Middle frontal gyrus (tissue), 1 donor: ENCODE measurements at regions not wholly inside any gene's neighbourhood (a gene's known extent, or its start where the extent isn't known, plus 50 kb on each side); places are given as distances from the start of the nearest gene placed in this dataset.
"Not testable (repeated sequence)": the region's sequence is repeated elsewhere in the genome, so short reads cannot be mapped to it uniquely, and the experiment has no call there.

Experiments
- DNase-seq: peaks from one replicate; pipeline ENCODE4 v3.0.0-alpha.2; 2015; ENCODE audit warnings: low spot score; ENCODE audit errors: extremely low spot score

DNA sequence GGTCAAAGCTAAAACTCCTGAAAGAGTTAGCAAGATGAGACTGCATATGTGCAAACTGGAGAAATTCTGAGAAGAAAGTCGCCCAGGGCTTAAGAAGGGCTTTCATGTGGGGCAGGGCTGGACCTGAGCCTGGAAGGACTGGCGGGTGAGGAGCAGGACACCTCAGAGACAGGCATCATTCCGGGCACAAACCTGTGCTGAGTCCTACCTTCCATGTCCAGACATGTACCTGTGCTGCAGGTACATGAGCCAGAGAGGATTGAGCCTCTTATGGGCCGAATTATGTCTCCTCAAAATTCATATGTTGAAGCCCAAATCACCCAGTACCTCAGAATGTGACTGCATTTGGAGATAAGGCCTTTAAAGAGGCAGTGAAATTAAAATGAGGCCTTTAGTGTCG is 171.0 kb downstream of the QRSL1 start:
- DNase-seq, result no peak

DNA sequence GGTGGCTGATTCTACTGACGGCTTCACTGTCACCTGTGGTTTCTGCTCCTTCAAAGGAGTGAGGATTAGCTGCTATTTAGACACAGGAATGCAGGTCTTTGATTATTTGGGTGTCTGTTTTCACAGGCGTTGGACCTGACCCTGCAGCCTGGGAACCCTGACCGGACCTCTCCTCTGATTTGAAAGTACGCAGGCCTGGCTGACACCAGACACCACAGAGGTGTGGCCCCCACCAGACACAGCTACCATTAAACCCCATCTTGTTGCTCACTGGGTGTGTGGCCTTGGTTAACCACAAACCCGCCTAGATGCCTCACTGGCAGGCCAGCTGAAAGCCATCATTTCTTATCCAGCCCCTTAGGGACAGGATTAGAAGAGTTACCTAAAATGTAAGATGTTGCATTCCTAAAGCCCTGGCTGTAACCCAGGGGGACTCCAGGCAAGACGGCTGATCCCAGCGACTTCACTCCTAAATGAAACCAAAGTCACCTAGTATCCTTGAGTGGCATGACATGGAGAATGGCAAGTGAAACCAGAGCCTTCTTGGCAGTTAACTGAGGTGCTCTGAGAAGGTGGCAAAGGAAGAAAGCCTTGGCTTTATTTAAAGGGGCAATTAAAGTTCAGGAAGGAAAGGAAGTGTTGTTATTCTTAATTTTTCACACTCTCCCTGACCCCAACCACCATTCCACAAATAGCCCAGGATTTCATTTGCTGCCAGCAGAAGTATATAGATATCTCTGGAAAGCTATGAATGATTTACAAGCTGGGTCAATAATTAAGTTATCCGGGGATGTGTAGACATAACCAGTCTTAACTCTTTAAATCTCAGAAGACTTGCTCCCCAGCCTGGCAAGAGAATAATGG is 169.9 kb downstream of the QRSL1 start:
- DNase-seq, result no peak

GRCh38 chr6:106797186-106797585 is 167.8 kb downstream of the QRSL1 start:
- no peak for DNase-seq

GRCh38 chr6:106796781-106797180 is 167.4 kb downstream of the QRSL1 start:
- no peak for DNase-seq

DNA sequence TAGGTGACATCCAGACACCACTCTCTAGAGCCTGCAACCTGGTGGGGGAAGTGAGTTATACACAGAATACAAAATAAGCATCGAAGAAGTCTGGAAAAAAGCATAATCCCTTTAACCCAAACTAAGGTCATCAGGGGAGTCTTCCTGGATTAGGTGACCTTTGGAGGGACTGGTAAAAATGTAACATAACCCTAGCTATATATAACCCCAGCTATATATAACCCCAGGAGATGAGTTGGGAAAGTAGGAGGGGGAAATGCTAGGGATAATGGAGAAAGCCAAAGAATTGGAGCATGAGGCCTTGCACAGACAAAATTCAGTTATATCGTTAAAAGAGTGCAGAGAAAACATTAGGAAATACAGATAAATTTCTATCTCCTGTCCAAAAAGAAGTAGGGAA is 164.8 kb downstream of the QRSL1 start:
- DNase-seq, result no peak

- no peak for DNase-seq
Measured at GRCh38 chr6:106792536-106793236, 163.3 kb downstream of the QRSL1 start.

- DNase-seq, result no peak
Measured at GRCh38 chr6:106790935-106791334, 161.6 kb downstream of the QRSL1 start.

DNA sequence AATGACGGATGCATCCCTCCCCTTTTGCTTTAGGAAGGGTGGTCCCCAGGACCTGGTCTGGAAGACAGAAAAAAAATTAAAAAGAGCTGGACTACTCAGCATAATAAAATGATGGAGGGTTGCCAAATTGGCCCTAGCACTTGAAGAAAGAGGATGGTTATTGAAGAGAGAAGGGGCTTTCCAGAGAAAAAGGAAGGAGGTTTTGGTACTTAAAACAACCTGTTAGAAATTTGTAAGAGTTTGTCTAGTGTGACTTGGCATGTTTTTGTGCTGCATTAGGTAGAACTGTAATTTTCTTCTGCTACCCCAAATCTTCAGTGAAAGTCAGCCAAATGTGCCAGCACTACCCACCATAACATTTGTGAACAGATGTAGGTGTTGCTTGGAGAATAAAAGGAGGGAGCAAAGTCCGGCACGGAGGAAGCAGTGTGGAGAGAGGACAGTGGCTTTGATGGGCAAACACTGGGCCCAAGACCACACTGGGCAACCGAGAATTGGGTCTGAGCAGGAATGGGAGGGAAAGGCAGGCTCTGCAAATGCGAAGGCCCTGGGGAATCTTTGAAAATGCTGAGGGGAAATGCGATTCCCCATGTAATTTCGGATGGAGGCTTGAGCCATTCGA is 160.9 kb downstream of the QRSL1 start:
- no peak for DNase-seq

DNA sequence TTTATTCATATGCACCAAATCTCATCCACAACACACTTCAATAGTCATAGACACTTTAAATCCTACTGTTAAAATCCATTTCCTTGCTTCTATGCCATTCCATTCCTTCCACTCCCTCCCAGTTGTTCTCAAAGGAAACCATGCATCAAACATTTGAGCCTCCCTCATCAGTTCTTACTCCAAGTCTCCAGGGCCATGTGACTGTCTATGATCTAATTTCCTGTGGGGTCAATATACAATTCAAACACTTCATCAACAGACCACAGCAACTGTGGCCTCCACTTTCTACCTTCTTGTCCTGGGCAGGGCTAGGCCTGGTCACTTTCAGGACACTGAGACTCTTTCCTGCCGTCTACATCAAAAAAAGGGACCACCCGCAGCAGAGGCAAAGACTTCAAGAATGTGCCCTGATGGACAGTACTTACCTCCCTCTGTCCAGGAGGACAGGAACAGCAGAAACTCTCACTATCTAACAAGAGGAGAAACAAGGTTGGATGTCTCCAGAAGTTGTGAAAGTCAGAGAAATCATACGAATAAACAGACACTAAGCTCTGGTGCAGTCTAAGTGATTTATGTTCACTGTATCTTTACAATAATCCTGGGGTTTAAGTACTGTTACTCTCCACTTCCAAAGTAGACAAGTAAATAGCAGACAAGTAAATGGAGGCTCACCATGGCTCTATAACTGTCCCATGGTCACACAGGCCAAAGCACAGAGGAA is 160.2 kb downstream of the QRSL1 start:
- no peak for DNase-seq

DNA sequence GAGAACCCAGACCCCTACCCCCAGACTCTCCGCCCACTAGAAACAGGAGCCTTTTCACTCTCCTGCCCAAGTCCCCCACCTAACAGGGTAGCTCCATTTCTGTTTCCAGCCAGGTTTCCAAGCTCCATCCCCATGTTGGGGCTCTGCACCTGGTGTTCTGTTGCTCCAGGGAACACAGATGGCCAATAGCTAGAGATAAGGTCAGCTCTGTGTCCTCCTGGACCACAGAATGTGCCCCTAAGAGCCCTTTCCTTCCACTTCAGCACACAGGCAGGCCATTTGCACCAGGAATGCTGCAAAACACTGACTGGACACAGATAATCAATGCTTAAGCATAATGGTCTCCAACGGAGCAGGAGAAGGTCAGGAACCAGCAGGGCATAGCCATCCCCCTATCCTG is 159.4 kb downstream of the QRSL1 start:
- no peak for DNase-seq

GRCh38 chr6:106787327-106788196 is 158.2 kb downstream of the QRSL1 start:
- no peak for DNase-seq

- no peak for DNase-seq
Measured at GRCh38 chr6:106785298-106785697, 155.9 kb downstream of the QRSL1 start.

- DNase-seq, result no peak
Measured at GRCh38 chr6:106783640-106784566, 154.5 kb downstream of the QRSL1 start.

GRCh38 chr6:106782536-106783285 is 153.3 kb downstream of the QRSL1 start:
- DNase-seq, result no peak

DNA sequence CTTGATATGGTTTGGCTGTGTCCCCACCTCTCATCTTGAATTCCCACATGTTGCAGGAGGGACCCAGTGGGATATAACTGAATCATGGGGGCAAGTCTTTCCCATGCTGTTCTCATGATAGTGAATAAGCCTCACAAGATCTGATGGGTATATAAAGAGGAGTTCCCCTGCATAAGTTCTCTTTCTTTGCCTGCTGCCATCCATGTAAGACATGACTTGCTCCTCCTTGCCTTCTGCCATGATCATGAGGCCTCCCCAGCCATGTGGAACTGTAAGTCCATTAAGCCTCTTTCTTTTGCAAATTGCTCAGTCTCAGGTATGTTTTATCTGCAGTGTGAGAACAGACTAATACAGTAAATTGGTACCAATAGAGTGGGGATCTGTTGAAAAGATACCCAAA is 150.2 kb downstream of the QRSL1 start:
- DNase-seq, result not testable (repeated sequence)

GRCh38 chr6:106778943-106779342 is 149.6 kb downstream of the QRSL1 start:
- DNase-seq, result no peak

GRCh38 chr6:106773996-106774629 is 144.7 kb downstream of the QRSL1 start:
- no peak for DNase-seq

- DNase-seq, result no peak
Measured at GRCh38 chr6:106773522-106773921, 144.1 kb downstream of the QRSL1 start.
